GDM1 (cell line): ENCODE measurements at regions not wholly inside any gene's neighbourhood (a gene's known extent, or its start where the extent isn't known, plus 50 kb on each side); places are given as distances from the start of the nearest gene placed in this dataset.

Experiments
- DNase-seq: peaks from one replicate; lab custom pipeline; 2025; lab: John Stamatoyannopoulos, UW

- no peak for DNase-seq
Measured at GRCh38 chr14:71636820-71637471, 295.3 kb upstream of the RGS6 start.

GRCh38 chr14:71638523-71639196 lies 293.6 kb upstream of the RGS6 start:
- DNase-seq = no peak

GRCh38 chr14:71642715-71643114 lies 289.5 kb upstream of the RGS6 start:
- DNase-seq = no peak

GRCh38 chr14:71645656-71646055 lies 286.6 kb upstream of the RGS6 start:
- no peak for DNase-seq

GRCh38 chr14:71646518-71646917 lies 285.7 kb upstream of the RGS6 start:
- DNase-seq = no peak

GRCh38 chr14:71647086-71647784 lies 285.0 kb upstream of the RGS6 start:
- no peak for DNase-seq

- no peak for DNase-seq
Measured at GRCh38 chr14:71648725-71649124, 283.5 kb upstream of the RGS6 start.

- DNase-seq = no peak
Measured at GRCh38 chr14:71650187-71650755, 282.0 kb upstream of the RGS6 start.

- no peak for DNase-seq
Measured at GRCh38 chr14:71651228-71651627, 281.0 kb upstream of the RGS6 start.

GRCh38 chr14:71652368-71652767 lies 279.9 kb upstream of the RGS6 start:
- no peak for DNase-seq

GRCh38 chr14:71654810-71655209 lies 277.4 kb upstream of the RGS6 start:
- no peak for DNase-seq

GRCh38 chr14:71658261-71658860 lies 273.9 kb upstream of the RGS6 start:
- DNase-seq = no peak

GRCh38 chr14:71659159-71659558 lies 273.1 kb upstream of the RGS6 start:
- no peak for DNase-seq

GRCh38 chr14:71661441-71661840 lies 270.8 kb upstream of the RGS6 start:
- no peak for DNase-seq

- no peak for DNase-seq
Measured at GRCh38 chr14:71662291-71662790, 269.9 kb upstream of the RGS6 start.

- DNase-seq = no peak
Measured at GRCh38 chr14:71665157-71665556, 267.1 kb upstream of the RGS6 start.

- no peak for DNase-seq
Measured at GRCh38 chr14:71665781-71666180, 266.4 kb upstream of the RGS6 start.

GRCh38 chr14:71666571-71667145 lies 265.6 kb upstream of the RGS6 start:
- no peak for DNase-seq

GRCh38 chr14:71668186-71668912 lies 263.9 kb upstream of the RGS6 start:
- no peak for DNase-seq

- DNase-seq = no peak
Measured at GRCh38 chr14:71672596-71672995, 259.6 kb upstream of the RGS6 start.
